Skeletal muscle satellite cell (primary cell): ENCODE measurements at regions not wholly inside any gene's neighbourhood (a gene's known extent, or its start where the extent isn't known, plus 50 kb on each side); places are given as distances from the start of the nearest gene placed in this dataset.
A peak's percentile ranks its signal among the peaks of the same experiment; 100 is the strongest.

Experiments used
- H3K27me3 ChIP-seq: 2 replicates; pipeline ENCODE4 v1.7.0; 2013; ENCODE audit warnings: low read length; ENCODE audit not compliant: control insufficient read depth, insufficient read depth
- H3K36me3 ChIP-seq: 2 replicates; pipeline ENCODE4 v1.7.0; 2013; ENCODE audit warnings: mild to moderate bottlenecking, control low read depth, low read length; ENCODE audit not compliant: insufficient read depth
- H3K4me1 ChIP-seq: 2 replicates; pipeline ENCODE4 v1.7.0; 2013; ENCODE audit warnings: low read length; ENCODE audit not compliant: control insufficient read depth, insufficient read depth
- H3K4me2 ChIP-seq: 2 replicates; pipeline ENCODE4 v1.7.0; 2013; ENCODE audit warnings: mild to moderate bottlenecking, low read length
- H3K4me3 ChIP-seq: 2 replicates; pipeline ENCODE4 v1.7.0; 2013; ENCODE audit warnings: low read length
- H3K9ac ChIP-seq: 2 replicates; pipeline ENCODE4 v1.7.0; 2013; ENCODE audit warnings: mild to moderate bottlenecking, low read depth, low read length, moderate library complexity
- H3K9me3 ChIP-seq: replicated peaks from 2 replicates; pipeline ENCODE4 v1.7.0; 2013; ENCODE audit warnings: mild to moderate bottlenecking, control low read depth, low read length

- Histone ChIP-seq H3K4me2 (peak overlapping the region; percentile 13), H3K4me1 (peaks cover 40% of the 10 kb centered on the region), H3K4me3 (no peak overlapping the region), H3K36me3 (no peaks in the 10 kb centered on the region), H3K9ac (no peak overlapping the region), H3K27me3 (peaks cover 9% of the 10 kb centered on the region), H3K9me3 (no peaks in the 10 kb centered on the region)
These were observed 68.5 kb upstream of the MED9 start for GRCh38 chr17:17408236-17408794.

GRCh38 chr17:17410357-17410756, 66.4 kb upstream of the MED9 start:
- Histone ChIP-seq H3K9me3 (no peaks in the 10 kb centered on the region), H3K36me3 (no peaks in the 10 kb centered on the region), H3K4me3 (no peak overlapping the region), H3K9ac (peak overlapping the region; percentile 14), H3K4me1 (peaks cover 53% of the 10 kb centered on the region), H3K27me3 (peaks cover 9% of the 10 kb centered on the region), H3K4me2 (no peak overlapping the region)

GRCh38 chr17:17411692-17412091, 65.1 kb upstream of the MED9 start:
- H3K9ac ChIP-seq: peak overlapping the region; percentile 69
- no peak overlapping the region for H3K4me2 ChIP-seq
- H3K27me3 ChIP-seq: peaks cover 9% of the 10 kb centered on the region
- H3K4me3 ChIP-seq: no peak overlapping the region
- H3K9me3 ChIP-seq: no peaks in the 10 kb centered on the region
- H3K4me1 ChIP-seq: peaks cover 66% of the 10 kb centered on the region
- H3K36me3 ChIP-seq: no peaks in the 10 kb centered on the region

- no peak overlapping the region for H3K4me3 ChIP-seq
- no peaks in the 10 kb centered on the region for H3K36me3 ChIP-seq
- H3K4me1 ChIP-seq: peaks cover 72% of the 10 kb centered on the region
- peak overlapping the region; percentile 69 for H3K9ac ChIP-seq
- peaks cover 9% of the 10 kb centered on the region for H3K27me3 ChIP-seq
- no peaks in the 10 kb centered on the region for H3K9me3 ChIP-seq
- peak overlapping the region; percentile 2 for H3K4me2 ChIP-seq
These were observed 64.5 kb upstream of the MED9 start for GRCh38 chr17:17412326-17412725.

GRCh38 chr17:17413215-17413792, 63.5 kb upstream of the MED9 start:
- Histone ChIP-seq H3K4me1 (peaks cover 72% of the 10 kb centered on the region), H3K4me3 (peak overlapping the region; percentile 65), H3K4me2 (peak overlapping the region; percentile 85), H3K9ac (peak overlapping the region; percentile 83), H3K27me3 (peaks cover 9% of the 10 kb centered on the region), H3K9me3 (no peaks in the 10 kb centered on the region), H3K36me3 (no peaks in the 10 kb centered on the region)

- Histone ChIP-seq H3K36me3 (no peaks in the 10 kb centered on the region), H3K9me3 (no peaks in the 10 kb centered on the region), H3K4me2 (peak overlapping the region; percentile 85), H3K4me3 (peak overlapping the region; percentile 65), H3K9ac (peak overlapping the region; percentile 83), H3K4me1 (peaks cover 72% of the 10 kb centered on the region), H3K27me3 (peaks cover 9% of the 10 kb centered on the region)
These were observed 63.0 kb upstream of the MED9 start for GRCh38 chr17:17413821-17414220.

GRCh38 chr17:17414341-17414805, 62.4 kb upstream of the MED9 start:
- Histone ChIP-seq H3K27me3 (peaks cover 9% of the 10 kb centered on the region), H3K9me3 (no peaks in the 10 kb centered on the region), H3K4me2 (peak overlapping the region; percentile 85), H3K9ac (peak overlapping the region; percentile 83), H3K36me3 (no peaks in the 10 kb centered on the region), H3K4me3 (peak overlapping the region; percentile 65), H3K4me1 (peaks cover 74% of the 10 kb centered on the region)

- H3K4me1 ChIP-seq: peaks cover 79% of the 10 kb centered on the region
- peak overlapping the region; percentile 85 for H3K4me2 ChIP-seq
- H3K9me3 ChIP-seq: no peaks in the 10 kb centered on the region
- H3K27me3 ChIP-seq: peaks cover 4% of the 10 kb centered on the region
- peak overlapping the region; percentile 83 for H3K9ac ChIP-seq
- H3K4me3 ChIP-seq: peak overlapping the region; percentile 65
- H3K36me3 ChIP-seq: no peaks in the 10 kb centered on the region
These were observed 61.8 kb upstream of the MED9 start for GRCh38 chr17:17415006-17415405.

GRCh38 chr17:17416007-17416399, 60.8 kb upstream of the MED9 start:
- Histone ChIP-seq H3K27me3 (no peaks in the 10 kb centered on the region), H3K36me3 (no peaks in the 10 kb centered on the region), H3K9me3 (no peaks in the 10 kb centered on the region), H3K4me1 (peaks cover 83% of the 10 kb centered on the region), H3K4me2 (peak overlapping the region; percentile 54), H3K9ac (peak overlapping the region; percentile 76), H3K4me3 (peak overlapping the region; percentile 21)

- Histone ChIP-seq H3K4me1 (peaks cover 85% of the 10 kb centered on the region), H3K4me3 (peak overlapping the region; percentile 21), H3K4me2 (peak overlapping the region; percentile 54), H3K36me3 (no peaks in the 10 kb centered on the region), H3K9me3 (no peaks in the 10 kb centered on the region), H3K27me3 (no peaks in the 10 kb centered on the region), H3K9ac (peak overlapping the region; percentile 76)
These were observed 60.1 kb upstream of the MED9 start for GRCh38 chr17:17416400-17417360.

- Histone ChIP-seq H3K4me2 (no peak overlapping the region), H3K36me3 (no peaks in the 10 kb centered on the region), H3K4me3 (no peak overlapping the region), H3K9ac (no peak overlapping the region), H3K4me1 (peaks cover 76% of the 10 kb centered on the region), H3K27me3 (no peaks in the 10 kb centered on the region), H3K9me3 (no peaks in the 10 kb centered on the region)
These were observed 59.0 kb upstream of the MED9 start for GRCh38 chr17:17417718-17418181.
